HT1080 (cell line): ENCODE measurements at regions not wholly inside any gene's neighbourhood (a gene's known extent, or its start where the extent isn't known, plus 50 kb on each side); places are given as distances from the start of the nearest gene placed in this dataset.

Experiments used
- DNase-seq: peaks from one replicate; pipeline ENCODE4 v3.0.0-alpha.2; 2015; ENCODE audit warnings: low read depth

GRCh38 chr14:49971156-49972130 is 78.6 kb downstream of the ARF6 start:
- DNase-seq, result no peak

- peak; percentile 75 for DNase-seq
These were observed 79.3 kb downstream of the ARF6 start for GRCh38 chr14:49972131-49972671.

DNA sequence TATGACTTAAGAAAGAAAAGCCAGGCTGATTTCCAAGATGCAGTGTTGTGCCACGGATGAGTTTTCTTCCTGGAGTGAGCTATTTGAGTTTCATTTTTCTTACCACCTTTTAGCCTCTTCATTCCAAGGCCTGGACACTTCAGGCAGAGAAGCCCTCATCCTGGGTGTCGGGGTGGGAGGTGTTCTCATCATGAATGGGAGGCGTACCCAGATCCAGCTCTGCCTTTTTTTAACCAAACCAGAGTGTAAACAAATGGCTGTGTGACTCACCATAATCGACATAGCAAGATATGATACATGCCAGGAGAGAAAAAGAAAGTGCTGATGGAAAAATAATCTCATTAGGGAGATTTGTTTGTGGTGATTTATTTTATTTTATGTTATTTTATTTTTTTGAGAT is 79.9 kb downstream of the ARF6 start:
- peak; percentile 94 for DNase-seq

DNA sequence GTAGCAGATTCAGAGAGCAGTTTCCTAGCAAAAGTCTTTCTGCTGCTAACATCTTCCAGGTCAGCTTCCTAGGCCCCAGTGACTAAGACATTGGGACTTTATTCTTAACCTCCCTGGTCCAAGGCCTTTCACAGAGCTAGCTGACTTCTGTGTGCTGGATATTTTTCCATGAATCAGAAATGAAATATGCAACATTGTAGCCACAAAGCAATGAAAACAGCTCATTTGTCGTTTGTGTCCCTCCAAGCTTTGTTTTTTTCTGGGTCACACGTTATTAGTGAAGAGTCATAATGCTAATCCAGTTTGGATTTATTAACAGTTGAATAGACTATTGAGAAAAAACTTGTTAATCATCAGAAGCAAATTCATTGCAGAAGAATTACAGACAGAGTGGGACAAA is 82.4 kb downstream of the ARF6 start:
- peak; percentile 94 for DNase-seq

- no peak for DNase-seq
These were observed 82.9 kb downstream of the ARF6 start for GRCh38 chr14:49975799-49976198.

DNA sequence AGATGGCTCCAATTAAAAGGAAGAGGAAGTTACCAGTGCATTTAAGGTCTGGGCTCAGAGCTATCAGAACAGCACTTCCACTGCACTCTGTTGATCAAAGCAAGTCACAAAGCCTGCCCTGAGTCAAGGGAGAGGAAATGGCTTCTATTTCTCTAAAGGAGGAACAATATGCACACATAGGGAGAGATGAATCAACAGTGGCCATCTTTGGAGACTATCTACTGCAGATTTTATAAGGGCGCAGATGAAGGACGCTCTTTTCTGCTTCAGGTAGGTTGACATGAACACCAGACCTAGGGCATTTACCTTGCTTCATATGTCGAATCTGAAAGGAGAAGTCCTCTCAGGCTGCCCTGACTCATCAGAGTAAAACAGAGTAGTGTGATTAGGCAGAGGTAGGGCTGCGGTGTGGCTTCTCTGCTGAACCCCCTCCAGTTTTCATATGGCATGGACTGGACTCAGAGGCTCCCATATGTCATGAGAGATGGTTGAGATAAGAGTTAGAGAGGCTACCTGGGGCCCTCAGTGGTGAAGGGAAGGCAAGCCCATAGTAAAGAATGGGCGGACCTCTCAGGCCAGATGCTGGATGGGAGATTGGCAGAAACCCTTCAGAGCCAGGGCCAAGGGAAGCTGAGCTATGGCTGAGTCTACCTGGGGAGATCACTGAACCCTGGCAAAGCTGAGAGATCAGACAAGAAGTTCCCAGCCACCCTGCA is 84.4 kb downstream of the ARF6 start:
- no peak for DNase-seq

- DNase-seq, result no peak
These were observed 87.1 kb downstream of the ARF6 start for GRCh38 chr14:49980027-49980426.

DNA sequence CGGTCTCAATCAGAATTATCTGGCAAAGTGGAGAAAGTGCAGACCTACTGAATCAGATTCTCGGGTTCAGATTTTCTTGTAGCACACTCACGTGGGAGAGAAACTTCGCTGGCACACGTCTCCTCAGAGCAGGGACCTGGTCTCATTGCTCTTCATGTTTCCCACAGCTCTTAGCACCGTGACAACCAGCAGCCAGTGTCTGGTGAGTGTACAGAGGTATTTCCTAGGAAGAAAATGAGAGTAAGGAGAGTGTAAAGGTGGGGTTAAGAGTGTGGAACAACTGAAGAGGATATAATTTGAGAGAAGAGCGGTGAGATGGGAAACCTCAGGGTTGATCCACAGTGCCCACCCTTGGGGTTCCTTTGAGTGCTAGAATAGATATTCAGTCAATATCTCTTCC is 89.2 kb downstream of the ARF6 start:
- no peak for DNase-seq

- DNase-seq, result peak; percentile 75
These were observed 89.6 kb downstream of the ARF6 start for GRCh38 chr14:49982501-49982951.

DNA sequence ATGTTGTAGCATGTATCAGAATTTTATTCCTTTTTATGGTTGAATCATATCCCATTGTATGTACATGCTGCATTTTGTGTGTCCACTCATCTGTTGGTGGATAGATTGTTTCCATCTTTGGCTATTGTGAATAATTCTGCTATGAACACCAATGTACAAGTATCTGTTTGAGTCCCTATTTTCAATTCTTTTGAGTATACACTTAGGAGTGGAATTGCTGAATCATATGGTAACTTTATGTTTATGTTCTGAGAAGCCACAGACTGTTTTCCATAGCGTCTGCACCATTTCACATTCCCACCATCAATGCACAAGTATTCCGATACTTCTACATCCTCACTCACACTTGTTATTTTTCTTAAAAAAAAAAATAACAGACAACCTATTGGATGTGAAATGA is 91.5 kb downstream of the ARF6 start:
- DNase-seq, result no peak

DNA sequence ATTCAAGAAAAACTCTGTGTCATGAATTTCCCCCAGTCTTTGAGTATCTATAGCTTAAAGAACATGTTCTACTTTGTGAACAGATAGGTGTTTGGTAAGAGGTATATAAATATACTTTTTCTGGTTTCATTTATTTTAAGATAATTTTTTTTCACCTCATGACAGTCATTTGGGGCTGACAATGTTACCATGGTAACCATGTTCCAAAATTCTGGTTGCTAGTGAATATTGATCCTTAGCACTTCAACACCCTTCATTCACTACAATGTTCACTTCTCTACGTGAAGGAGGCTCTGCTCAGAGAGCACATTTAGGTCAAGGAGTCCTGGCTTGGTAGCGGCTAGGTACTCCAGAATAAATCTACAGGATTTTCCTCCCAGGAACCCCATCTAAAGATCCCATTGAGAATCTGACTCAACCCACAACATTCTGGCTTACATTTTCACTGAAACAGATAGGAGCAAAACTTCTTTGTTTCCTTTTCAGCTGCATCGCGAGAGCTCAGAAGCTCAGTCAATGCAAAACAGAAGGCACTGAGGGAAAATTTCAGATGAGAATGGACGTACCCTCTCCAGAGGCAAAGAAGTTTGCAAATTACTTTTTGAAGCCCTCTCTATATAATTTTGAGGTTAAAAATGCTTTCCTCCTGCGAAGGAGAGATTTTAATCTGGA is 93.6 kb downstream of the ARF6 start:
- no peak for DNase-seq

GRCh38 chr14:49988080-49988990 is 95.5 kb downstream of the ARF6 start:
- no peak for DNase-seq

DNA sequence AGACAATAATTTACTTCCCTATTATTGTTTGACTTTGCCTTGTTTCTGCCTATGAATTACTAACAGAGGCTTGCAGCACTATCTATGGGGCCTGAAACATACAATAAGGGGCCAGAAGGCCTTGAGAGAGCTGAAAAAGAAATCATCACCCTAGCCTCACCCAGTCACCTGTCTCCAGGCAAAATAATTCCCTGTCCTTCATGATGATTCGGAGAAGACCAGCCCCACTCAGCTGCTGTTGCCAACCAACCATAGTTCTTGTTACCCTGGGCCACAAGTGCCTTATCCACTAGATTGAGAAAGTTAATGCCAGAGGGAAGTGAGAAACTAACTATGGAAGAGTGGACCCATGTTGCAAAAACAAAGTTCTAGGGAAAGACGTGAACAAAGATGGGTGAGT is 97.1 kb downstream of the ARF6 start:
- no peak for DNase-seq

- DNase-seq, result no peak
These were observed 98.6 kb downstream of the ARF6 start for GRCh38 chr14:49991491-49991890.

GRCh38 chr14:49992036-49992435 is 99.2 kb downstream of the ARF6 start:
- no peak for DNase-seq

- DNase-seq, result no peak
These were observed 99.6 kb downstream of the ARF6 start for GRCh38 chr14:49992448-49992847.

GRCh38 chr14:49992901-49993339 is 100.0 kb downstream of the ARF6 start:
- peak; percentile 61 for DNase-seq

DNA sequence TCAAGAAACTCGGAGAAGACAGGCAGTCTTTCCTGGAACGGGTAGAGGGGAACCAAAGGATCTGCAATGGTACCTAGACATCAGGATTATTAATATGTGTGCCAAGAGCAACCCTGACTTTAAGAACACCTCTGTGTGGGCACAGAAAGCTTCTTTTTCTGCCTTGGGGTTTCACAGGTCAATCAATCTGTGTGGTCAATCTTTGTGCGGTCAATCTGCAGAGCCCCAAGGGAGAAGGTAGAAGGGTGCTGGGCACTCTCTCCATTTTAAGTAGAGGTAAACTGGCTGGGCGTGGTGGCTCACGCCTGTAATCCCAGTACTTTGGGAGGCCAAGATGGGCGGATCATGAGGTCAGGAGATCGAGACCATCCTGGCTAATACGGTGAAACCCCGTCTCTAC is 100.7 kb downstream of the ARF6 start:
- no peak for DNase-seq

DNA sequence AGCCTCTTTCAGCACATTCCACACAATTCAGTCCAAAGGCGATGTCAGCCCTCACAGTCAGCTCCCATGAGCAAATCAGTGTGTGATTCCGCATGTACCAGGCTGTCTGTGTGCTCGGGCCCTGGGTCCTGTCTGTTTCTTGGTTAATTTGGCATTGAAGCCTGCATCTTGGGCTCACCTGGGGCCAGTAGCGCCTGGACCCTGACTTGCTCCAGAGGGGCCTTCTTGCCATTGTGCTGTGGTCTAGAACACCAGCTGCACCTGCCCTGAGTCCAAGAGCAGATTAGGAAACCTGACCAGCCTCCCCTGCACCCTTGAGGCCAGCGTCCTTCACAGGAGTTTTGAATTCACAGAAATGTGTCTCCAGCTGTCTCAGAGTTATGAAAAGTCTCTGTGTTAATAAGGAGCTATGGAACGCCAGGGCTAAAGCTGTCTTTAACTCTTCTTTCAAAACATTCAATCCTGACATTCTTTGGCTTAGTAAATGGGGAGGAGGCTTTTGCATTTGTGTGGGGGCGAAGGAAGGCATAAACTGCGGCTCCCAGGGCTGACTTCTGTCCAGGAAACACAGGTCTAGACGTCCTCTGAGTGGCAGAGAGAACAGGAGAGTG is 102.2 kb downstream of the ARF6 start:
- DNase-seq, result no peak

- DNase-seq, result no peak
These were observed 105.1 kb downstream of the ARF6 start for GRCh38 chr14:49997991-49998390.
